Neuronal stem cell (in vitro differentiated cells): ENCODE measurements at regions not wholly inside any gene's neighbourhood (a gene's known extent, or its start where the extent isn't known, plus 50 kb on each side); places are given as distances from the start of the nearest gene placed in this dataset.

Source experiments
- DNase-seq: peaks from one replicate; pipeline ENCODE4 v3.0.0-alpha.2; 2013; ENCODE audit warnings: low spot score
- H2AFZ ChIP-seq: one replicate; pipeline ENCODE4 v1.6.1; 2013; ENCODE audit warnings: mild to moderate bottlenecking, low read length, inconsistent platforms
- H2AK5ac ChIP-seq: 2 replicates; pipeline ENCODE4 v1.6.1; 2013; ENCODE audit warnings: low read depth, mild to moderate bottlenecking, inconsistent platforms, low read length, moderate library complexity, mixed read lengths
- H2BK120ac ChIP-seq: 2 replicates; pipeline ENCODE4 v1.6.1; 2013; ENCODE audit warnings: low read depth, mild to moderate bottlenecking, inconsistent platforms, low read length, moderate library complexity, mixed read lengths
- H2BK12ac ChIP-seq: one replicate; pipeline ENCODE4 v1.6.1; 2013; ENCODE audit warnings: low read length, inconsistent platforms
- H2BK15ac ChIP-seq: 2 replicates; pipeline ENCODE4 v1.6.1; 2013; ENCODE audit warnings: mild to moderate bottlenecking, low read length, inconsistent platforms, mixed read lengths
- H2BK5ac ChIP-seq: one replicate; pipeline ENCODE4 v1.6.1; 2013; ENCODE audit warnings: inconsistent platforms, mild to moderate bottlenecking, low read length, moderate library complexity
- H3K14ac ChIP-seq: one replicate; pipeline ENCODE4 v1.6.1; 2013; ENCODE audit warnings: low read length, inconsistent platforms
- H3K18ac ChIP-seq: 2 replicates; pipeline ENCODE4 v1.6.1; 2013; ENCODE audit warnings: low read length, inconsistent platforms
- H3K23ac ChIP-seq: 2 replicates; pipeline ENCODE4 v1.6.1; 2013; ENCODE audit warnings: low read depth, mild to moderate bottlenecking, mixed read lengths, low read length, inconsistent platforms; ENCODE audit not compliant: poor library complexity
- H3K27ac ChIP-seq: replicated peaks from 3 replicates; pipeline ENCODE4 v1.5.1; 2013; ENCODE audit warnings: low read length, inconsistent platforms
- H3K27me3 ChIP-seq, 3 experiments: 2 replicates each; pipeline ENCODE4 v1.6.1; 2013; ENCODE audit warnings: low read length in 3 of 3, mild to moderate bottlenecking in 2 of 3, inconsistent platforms in 1 of 3, low read depth in 1 of 3, mixed read lengths in 1 of 3, moderate library complexity in 1 of 3; ENCODE audit not compliant: control insufficient read depth in 3 of 3, insufficient read depth in 3 of 3
- H3K36me3 ChIP-seq, 2 donors: replicated peaks in 1 of 2; 2 replicates each; pipeline ENCODE4 v1.6.1; 2013; ENCODE audit warnings: low read length in 2 of 2; ENCODE audit not compliant: control insufficient read depth in 2 of 2, insufficient read depth in 2 of 2
- H3K4ac ChIP-seq: 2 replicates; pipeline ENCODE4 v1.6.1; 2013; ENCODE audit warnings: inconsistent platforms, mild to moderate bottlenecking, low read length, moderate library complexity
- H3K4me1 ChIP-seq, 2 donors: 1 replicate in 1 of 2; 2 replicates in 1 of 2; pipeline ENCODE4 v1.6.1; 2013; ENCODE audit warnings: low read length in 2 of 2, low read depth in 1 of 2; ENCODE audit not compliant: control insufficient read depth in 2 of 2, insufficient read depth in 1 of 2
- H3K4me2 ChIP-seq: one replicate; pipeline ENCODE4 v1.6.1; 2013; ENCODE audit warnings: mild to moderate bottlenecking, low read length, inconsistent platforms; ENCODE audit not compliant: insufficient read depth, poor library complexity, severe bottlenecking
- H3K4me3 ChIP-seq, 2 donors: 2 replicates each; pipeline ENCODE4 v1.5.1; 2013; ENCODE audit warnings: low read length in 2 of 2, mild to moderate bottlenecking in 2 of 2, inconsistent platforms in 1 of 2, moderate library complexity in 1 of 2
- H3K79me1 ChIP-seq: one replicate; pipeline ENCODE4 v1.6.1; 2013; ENCODE audit warnings: low read depth, mild to moderate bottlenecking, inconsistent platforms, low read length, moderate library complexity
- H3K9ac ChIP-seq: one replicate; pipeline ENCODE4 v1.6.1; 2013; ENCODE audit warnings: mild to moderate bottlenecking, low read depth, low read length, inconsistent platforms; ENCODE audit not compliant: poor library complexity
- H3K9me3 ChIP-seq, 2 donors: replicated peaks in 1 of 2; 2 replicates each; pipeline versions ENCODE3 to v1.6.1; 2013; ENCODE audit warnings: low read length in 2 of 2, mild to moderate bottlenecking in 2 of 2, inconsistent platforms in 1 of 2, low read depth in 1 of 2, mixed read lengths in 1 of 2, moderate library complexity in 1 of 2; ENCODE audit not compliant: control insufficient read depth in 2 of 2, insufficient read depth in 1 of 2
- H4K8ac ChIP-seq: one replicate; pipeline ENCODE4 v1.6.1; 2013; ENCODE audit warnings: low read depth, mild to moderate bottlenecking, inconsistent platforms, low read length, moderate library complexity
- H4K91ac ChIP-seq: one replicate; pipeline ENCODE4 v1.6.1; 2013; ENCODE audit warnings: low read length, low read depth, mild to moderate bottlenecking, inconsistent platforms; ENCODE audit not compliant: poor library complexity
- WGBS, 2 donors: extraction: QIAGEN DNeasy Blood & Tissue Kit; methylation state at CpG; one replicate each; pipeline ENCODE4 v1.1.7; 2013; ENCODE audit warnings: missing lambda C conversion rate in 2 of 2, mixed read lengths in 1 of 2; ENCODE audit not compliant: insufficient read length in 2 of 2, insufficient replicate concordance in 1 of 2; ENCODE audit errors: extremely low coverage in 2 of 2; 5-methylcytosine and 5-hydroxymethylcytosine counted together

GRCh38 chr18:76562286-76563122, 67.5 kb upstream of the ZNF516 start:
- DNase-seq: no peak
- H3K18ac ChIP-seq: peak overlapping the region; percentile 2
- no peak overlapping the region for H3K4ac ChIP-seq
- H3K27ac ChIP-seq: no peak overlapping the region
- no peak overlapping the region for H2BK5ac ChIP-seq
- no peak overlapping the region for H3K23ac ChIP-seq
- H2AFZ ChIP-seq: no peak overlapping the region
- H2BK120ac ChIP-seq: no peak overlapping the region
- H4K8ac ChIP-seq: no peak overlapping the region
- peaks cover 6 to 9% of the 10 kb centered on the region in 2 donors for H3K4me1 ChIP-seq
- no peak overlapping the region for H3K4me2 ChIP-seq
- no peak overlapping the region for H4K91ac ChIP-seq
- no peaks in the 10 kb centered on the region for H3K36me3 ChIP-seq
- peak overlapping the region; percentile 14 for H2BK15ac ChIP-seq
- no CpG with 5 or more reads among the region's 30 CpGs for WGBS, 2 donors
- no peaks in the 10 kb centered on the region for H3K27me3 ChIP-seq
- peak overlapping the region; percentile 0 for H3K14ac ChIP-seq
- no peak overlapping the region for H2AK5ac ChIP-seq
- H3K79me1 ChIP-seq: no peaks in the 10 kb centered on the region
- H3K9me3 ChIP-seq: peaks cover 0 to 3% of the 10 kb centered on the region in 2 donors
- H3K4me3 ChIP-seq: no peak overlapping the region
- no peak overlapping the region for H2BK12ac ChIP-seq
- H3K9ac ChIP-seq: no peak overlapping the region

- Histone ChIP-seq H4K91ac (no peak overlapping the region), H3K18ac (peak overlapping the region; percentile 63), H3K4me3 (no peak overlapping the region), H2BK15ac (peak overlapping the region; percentile 4), H3K4me2 (no peak overlapping the region), H2AFZ (peak overlapping the region; percentile 38), H3K36me3 (no peaks in the 10 kb centered on the region), H4K8ac (no peak overlapping the region), H2AK5ac (no peak overlapping the region), H3K4me1 (peaks cover 4 to 8% of the 10 kb centered on the region in 2 donors), H3K4ac (no peak overlapping the region), H3K23ac (no peak overlapping the region), H3K27me3 (no peaks in the 10 kb centered on the region), H3K79me1 (no peaks in the 10 kb centered on the region), H3K9ac (peak overlapping the region; percentile 73), H3K9me3 (peaks cover 0 to 3% of the 10 kb centered on the region in 2 donors), H2BK5ac (no peak overlapping the region), H3K27ac (no peak overlapping the region), H2BK120ac (no peak overlapping the region), H3K14ac (peak overlapping the region; percentile 4), H2BK12ac (no peak overlapping the region)
- no CpG with 5 or more reads among the region's 18 CpGs for WGBS, 2 donors
- no peak for DNase-seq
These were observed 64.0 kb upstream of the ZNF516 start for GRCh38 chr18:76558881-76559667.

- Histone ChIP-seq H3K79me1 (no peaks in the 10 kb centered on the region), H3K23ac (no peak overlapping the region), H3K27me3 (no peaks in the 10 kb centered on the region), H3K27ac (no peak overlapping the region), H3K4ac (no peak overlapping the region), H4K91ac (no peak overlapping the region), H3K14ac (no peak overlapping the region), H2AFZ (no peak overlapping the region), H3K36me3 (no peaks in the 10 kb centered on the region), H3K9ac (no peak overlapping the region), H3K4me3 (no peak overlapping the region), H4K8ac (no peak overlapping the region), H2BK15ac (no peak overlapping the region), H3K18ac (no peak overlapping the region), H3K9me3 (no peaks in the 10 kb centered on the region), H2AK5ac (no peak overlapping the region), H3K4me1 (peaks cover 4 to 8% of the 10 kb centered on the region in 2 donors), H2BK5ac (no peak overlapping the region), H2BK12ac (no peak overlapping the region), H3K4me2 (no peak overlapping the region), H2BK120ac (no peak overlapping the region)
- WGBS, 2 donors: no CpG with 5 or more reads among the region's 10 CpGs
- no peak for DNase-seq
These were observed 62.1 kb upstream of the ZNF516 start for GRCh38 chr18:76557026-76557575.
